OCI-LY3 (cell line): ENCODE measurements at regions not wholly inside any gene's neighbourhood (a gene's known extent, or its start where the extent isn't known, plus 50 kb on each side); places are given as distances from the start of the nearest gene placed in this dataset.

Source experiments
- H2AFZ ChIP-seq: fragments of 200-600, 300-600 bp; shearing (Covaris generic); 2 replicates; pipeline ENCODE4 v1.6.0; 2014; ENCODE audit warnings: antibody characterized with exemption, low read depth, low read length
- H3K27ac ChIP-seq: fragments of 200-600, 300-600 bp; sonication (generic); 2 replicates; pipeline ENCODE4 v1.5.1; 2014; ENCODE audit warnings: mild to moderate bottlenecking, low read length, moderate library complexity, mixed read lengths
- H3K27me3 ChIP-seq: fragments of 200-600, 300-600 bp; sonication (generic); 2 replicates; pipeline ENCODE4 v1.6.1; 2014; ENCODE audit warnings: low read depth, low read length, mixed read lengths
- H3K36me3 ChIP-seq: fragments of 200-600, 300-600 bp; sonication (generic); replicated peaks from 2 replicates; pipeline ENCODE3; 2014; ENCODE audit warnings: low read depth, low read length, mixed read lengths
- H3K4me1 ChIP-seq: fragments of 300-600, 200-600 bp; sonication (generic); 2 replicates; pipeline ENCODE4 v1.6.1; 2014; ENCODE audit warnings: low read length, mixed read lengths
- H3K4me2 ChIP-seq: fragments of 200-600, 300-600 bp; sonication (generic); 2 replicates; pipeline ENCODE4 v1.6.1; 2014; ENCODE audit warnings: low read length, mixed read lengths
- H3K4me3 ChIP-seq: fragments of 300-600, 200-600 bp; sonication (generic); 2 replicates; pipeline ENCODE4 v1.5.1; 2014; ENCODE audit warnings: antibody characterized with exemption, mild to moderate bottlenecking, low read length, moderate library complexity
- H3K79me2 ChIP-seq: fragments of 300-600, 200-600 bp; shearing (Covaris generic); 2 replicates; pipeline ENCODE4 v1.6.1; 2014; ENCODE audit warnings: mild to moderate bottlenecking, low read length, mixed read lengths
- H3K9ac ChIP-seq: fragments of 300-600, 200-600 bp; shearing (Covaris generic); 2 replicates; pipeline ENCODE4 v1.6.0; 2014; ENCODE audit warnings: mild to moderate bottlenecking, low read length, moderate library complexity
- H3K9me3 ChIP-seq: fragments of 200-600, 300-600 bp; shearing (Covaris generic); 2 replicates; pipeline ENCODE4 v1.6.1; 2014; ENCODE audit warnings: low read length, mixed read lengths; ENCODE audit not compliant: insufficient read depth
- H4K20me1 ChIP-seq: fragments of 200-600, 300-600 bp; sonication (generic); 2 replicates; pipeline ENCODE4 v1.6.1; 2016; ENCODE audit warnings: low read length, mixed read lengths; ENCODE audit not compliant: insufficient read depth
- EZH2phosphoT487 ChIP-seq: fragments of 200-600 bp; shearing (Covaris generic); IDR thresholded peaks from 2 replicates; pipeline ENCODE4 v1.6.1; 2018; ENCODE audit warnings: antibody characterized with exemption, mixed run types, low read depth
- TF ChIP-seq, protein P1 (sequence below): fragments of 200-600, 300-600 bp; sonication (generic); IDR thresholded peaks from 2 replicates; pipeline ENCODE4 v1.5.1; 2014; ENCODE audit warnings: antibody characterized with exemption, low read length, low read depth

DNA sequence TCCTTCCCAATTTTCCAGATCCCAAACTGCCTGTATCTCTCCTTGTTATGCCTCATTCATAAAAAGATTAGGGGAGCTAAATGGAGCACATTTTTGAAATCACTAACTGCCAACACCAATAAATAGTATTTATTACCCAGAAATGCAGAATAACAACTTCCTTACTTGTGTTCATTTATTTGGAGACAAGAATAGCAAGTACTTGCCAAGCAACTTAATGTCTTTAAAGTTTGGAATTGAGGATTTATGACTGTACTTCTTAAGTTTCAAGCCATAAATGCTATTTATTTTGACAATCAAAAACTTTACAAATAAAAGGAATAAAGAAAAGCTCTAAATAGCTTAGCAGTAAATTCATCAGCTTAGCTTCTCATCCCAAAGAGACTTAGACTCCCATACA lies 626.1 kb upstream of the NOVA1 start:
- H4K20me1 ChIP-seq: no peaks in the 10 kb centered on the region
- no peak overlapping the region for H3K9ac ChIP-seq

DNA sequence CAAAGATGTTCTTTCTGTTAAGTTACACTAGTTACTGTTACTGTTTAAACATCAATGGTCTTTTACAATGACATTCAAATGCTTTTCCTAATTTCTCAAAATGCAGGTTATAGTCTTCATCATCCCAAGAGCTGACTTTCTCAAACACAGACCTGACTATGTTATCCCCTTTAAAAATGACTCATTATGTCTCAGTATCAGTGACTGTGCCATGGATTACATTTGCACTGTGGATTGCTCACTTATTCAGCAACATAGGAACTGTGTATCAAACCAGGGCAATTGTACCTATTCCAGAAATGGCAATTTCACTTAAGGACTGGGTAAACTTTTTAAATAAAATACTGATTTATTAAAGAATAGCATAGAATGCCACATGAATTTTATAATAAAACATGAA lies 630.2 kb upstream of the NOVA1 start:
- H3K27ac ChIP-seq: no peak overlapping the region
- TF ChIP-seq, protein P1, sequence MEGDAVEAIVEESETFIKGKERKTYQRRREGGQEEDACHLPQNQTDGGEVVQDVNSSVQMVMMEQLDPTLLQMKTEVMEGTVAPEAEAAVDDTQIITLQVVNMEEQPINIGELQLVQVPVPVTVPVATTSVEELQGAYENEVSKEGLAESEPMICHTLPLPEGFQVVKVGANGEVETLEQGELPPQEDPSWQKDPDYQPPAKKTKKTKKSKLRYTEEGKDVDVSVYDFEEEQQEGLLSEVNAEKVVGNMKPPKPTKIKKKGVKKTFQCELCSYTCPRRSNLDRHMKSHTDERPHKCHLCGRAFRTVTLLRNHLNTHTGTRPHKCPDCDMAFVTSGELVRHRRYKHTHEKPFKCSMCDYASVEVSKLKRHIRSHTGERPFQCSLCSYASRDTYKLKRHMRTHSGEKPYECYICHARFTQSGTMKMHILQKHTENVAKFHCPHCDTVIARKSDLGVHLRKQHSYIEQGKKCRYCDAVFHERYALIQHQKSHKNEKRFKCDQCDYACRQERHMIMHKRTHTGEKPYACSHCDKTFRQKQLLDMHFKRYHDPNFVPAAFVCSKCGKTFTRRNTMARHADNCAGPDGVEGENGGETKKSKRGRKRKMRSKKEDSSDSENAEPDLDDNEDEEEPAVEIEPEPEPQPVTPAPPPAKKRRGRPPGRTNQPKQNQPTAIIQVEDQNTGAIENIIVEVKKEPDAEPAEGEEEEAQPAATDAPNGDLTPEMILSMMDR: no peak
- no peak for TF ChIP-seq EZH2phosphoT487
- no peak overlapping the region for H3K9ac ChIP-seq
- no peaks in the 10 kb centered on the region for H3K36me3 ChIP-seq
- no peak overlapping the region for H3K4me3 ChIP-seq
- H3K79me2 ChIP-seq: no peaks in the 10 kb centered on the region
- no peak overlapping the region for H2AFZ ChIP-seq
- H3K4me2 ChIP-seq: no peak overlapping the region
- no peaks in the 10 kb centered on the region for H3K27me3 ChIP-seq
- H3K9me3 ChIP-seq: no peaks in the 10 kb centered on the region
- H3K4me1 ChIP-seq: no peaks in the 10 kb centered on the region
- H4K20me1 ChIP-seq: no peaks in the 10 kb centered on the region

More for the DNA sequence above, 626.1 kb upstream of the NOVA1 start:
- Histone ChIP-seq H2AFZ (no peak overlapping the region), H3K4me2 (no peak overlapping the region), H3K36me3 (no peaks in the 10 kb centered on the region), H3K27me3 (no peaks in the 10 kb centered on the region), H3K9me3 (no peaks in the 10 kb centered on the region), H3K4me3 (no peak overlapping the region), H3K4me1 (no peaks in the 10 kb centered on the region), H3K79me2 (no peaks in the 10 kb centered on the region), H3K27ac (no peak overlapping the region)
- TF ChIP-seq, protein P1: no peak
- TF ChIP-seq EZH2phosphoT487: no peak

DNA sequence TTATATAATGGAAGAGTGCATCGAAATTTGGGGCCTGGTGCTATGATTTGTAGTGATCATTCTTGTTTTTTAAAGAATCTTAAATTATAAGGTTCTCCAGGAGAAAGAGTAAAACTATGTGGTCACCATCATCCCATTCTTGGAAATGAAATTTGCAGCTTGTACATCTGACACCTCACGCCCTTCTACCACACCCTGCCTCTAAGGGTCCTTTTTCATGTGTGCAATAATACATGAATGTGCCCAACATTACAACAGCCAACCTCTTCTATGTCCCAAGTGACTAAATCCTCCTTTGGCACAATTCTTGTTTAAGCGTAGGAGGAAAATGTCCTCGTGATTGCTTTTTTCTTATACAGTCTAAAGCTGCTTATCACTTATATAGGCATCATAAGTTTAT lies 636.5 kb upstream of the NOVA1 start:
- TF ChIP-seq, protein P1: no peak
- TF ChIP-seq EZH2phosphoT487: no peak
- no peaks in the 10 kb centered on the region for H3K36me3 ChIP-seq
- H4K20me1 ChIP-seq: no peaks in the 10 kb centered on the region
- H2AFZ ChIP-seq: no peak overlapping the region
- H3K27me3 ChIP-seq: no peaks in the 10 kb centered on the region
- no peaks in the 10 kb centered on the region for H3K79me2 ChIP-seq
- H3K4me1 ChIP-seq: no peaks in the 10 kb centered on the region
- H3K4me3 ChIP-seq: no peak overlapping the region
- no peak overlapping the region for H3K9ac ChIP-seq
- no peak overlapping the region for H3K27ac ChIP-seq
- H3K9me3 ChIP-seq: no peaks in the 10 kb centered on the region
- H3K4me2 ChIP-seq: no peak overlapping the region

DNA sequence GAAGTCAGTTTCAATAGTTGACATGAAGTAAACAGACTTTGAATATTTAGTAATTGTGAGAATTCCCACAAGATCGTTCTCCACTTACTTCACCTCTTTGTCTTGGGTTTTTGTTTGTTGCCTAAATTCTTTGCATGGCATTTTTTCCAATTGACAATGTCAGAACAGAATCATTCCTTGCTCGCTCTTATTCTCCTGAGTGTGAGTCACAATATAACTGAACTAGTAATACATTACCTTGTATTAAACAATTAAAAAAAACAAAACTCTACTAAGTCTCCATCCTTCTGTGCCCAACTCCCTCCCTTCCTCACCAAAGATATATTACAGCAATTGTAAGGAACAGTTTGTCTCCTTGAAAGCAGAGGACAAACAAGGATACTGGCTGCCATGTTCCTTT lies 638.8 kb upstream of the NOVA1 start:
- no peaks in the 10 kb centered on the region for H3K4me1 ChIP-seq
- TF ChIP-seq, protein P1: no peak
- no peak for TF ChIP-seq EZH2phosphoT487

More for the DNA sequence above, 638.8 kb upstream of the NOVA1 start:
- Histone ChIP-seq H3K27ac (no peak overlapping the region), H3K79me2 (no peaks in the 10 kb centered on the region), H3K4me2 (no peak overlapping the region), H4K20me1 (no peaks in the 10 kb centered on the region), H3K9me3 (no peaks in the 10 kb centered on the region), H3K36me3 (no peaks in the 10 kb centered on the region), H3K4me3 (no peak overlapping the region), H3K9ac (no peak overlapping the region), H3K27me3 (no peaks in the 10 kb centered on the region), H2AFZ (no peak overlapping the region)
